ENCODE measurements at regions not wholly inside any gene's neighbourhood (a gene's known extent, or its start where the extent isn't known, plus 50 kb on each side); places are given as distances from the start of the nearest gene placed in this dataset.

DNA sequence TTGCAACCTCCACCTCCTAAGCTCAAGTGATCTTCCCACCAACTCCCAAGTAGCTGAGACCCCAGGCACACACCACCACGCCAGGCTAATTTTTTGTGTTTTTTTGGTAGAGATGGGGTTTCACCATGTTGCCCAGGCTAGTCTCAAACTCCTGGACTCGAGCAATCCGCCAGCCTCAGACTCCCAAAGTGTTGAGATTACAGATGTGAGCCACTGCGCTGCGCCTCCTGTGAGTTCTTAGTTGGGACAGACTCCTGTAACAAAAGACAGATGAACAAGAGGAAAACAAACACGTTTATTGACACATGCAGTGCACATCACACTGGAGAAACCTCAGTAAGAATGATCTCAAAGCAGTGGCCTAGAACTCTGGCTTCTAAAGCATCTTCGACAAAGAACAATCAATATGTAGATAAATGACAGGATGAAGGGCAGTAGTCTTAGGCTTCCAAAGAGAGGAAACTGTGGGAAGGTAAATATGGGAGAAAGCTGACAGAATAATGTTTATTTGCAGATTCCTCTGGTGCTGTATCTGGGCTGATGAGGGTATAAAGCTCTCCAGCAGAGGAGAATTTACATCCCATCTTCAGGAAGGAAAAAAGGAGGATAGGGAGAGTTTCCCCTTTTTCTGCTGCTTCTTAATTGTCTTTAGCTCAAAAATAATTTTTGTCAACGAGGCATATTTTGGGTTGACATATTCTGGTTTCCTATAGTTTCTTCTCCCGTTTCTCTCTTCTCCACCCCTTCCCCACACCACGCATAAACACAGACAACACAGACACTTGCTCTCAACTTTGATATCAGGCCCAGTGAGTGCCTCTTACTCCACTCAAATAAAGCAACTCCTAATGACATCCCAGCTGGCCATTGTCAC lies 84.7 kb upstream of the TNFAIP3 start:
- Histone ChIP-seq H3K27me3 (no peaks in the 10 kb centered on the region), H3K27ac (no peak overlapping the region), H3K9me3 (no peaks in the 10 kb centered on the region), H3K4me3 (no peak overlapping the region), H3K36me3 (no peaks in the 10 kb centered on the region), H3K4me1 (no peaks in the 10 kb centered on the region)
- 74 to 75% methylated on average over 10 of the region's 10 CpGs for WGBS, 2 donors
- ATAC-seq (no peak), DNase-seq (no peak), FAIRE-seq (no peak)
- TF ChIP-seq, protein P1, sequence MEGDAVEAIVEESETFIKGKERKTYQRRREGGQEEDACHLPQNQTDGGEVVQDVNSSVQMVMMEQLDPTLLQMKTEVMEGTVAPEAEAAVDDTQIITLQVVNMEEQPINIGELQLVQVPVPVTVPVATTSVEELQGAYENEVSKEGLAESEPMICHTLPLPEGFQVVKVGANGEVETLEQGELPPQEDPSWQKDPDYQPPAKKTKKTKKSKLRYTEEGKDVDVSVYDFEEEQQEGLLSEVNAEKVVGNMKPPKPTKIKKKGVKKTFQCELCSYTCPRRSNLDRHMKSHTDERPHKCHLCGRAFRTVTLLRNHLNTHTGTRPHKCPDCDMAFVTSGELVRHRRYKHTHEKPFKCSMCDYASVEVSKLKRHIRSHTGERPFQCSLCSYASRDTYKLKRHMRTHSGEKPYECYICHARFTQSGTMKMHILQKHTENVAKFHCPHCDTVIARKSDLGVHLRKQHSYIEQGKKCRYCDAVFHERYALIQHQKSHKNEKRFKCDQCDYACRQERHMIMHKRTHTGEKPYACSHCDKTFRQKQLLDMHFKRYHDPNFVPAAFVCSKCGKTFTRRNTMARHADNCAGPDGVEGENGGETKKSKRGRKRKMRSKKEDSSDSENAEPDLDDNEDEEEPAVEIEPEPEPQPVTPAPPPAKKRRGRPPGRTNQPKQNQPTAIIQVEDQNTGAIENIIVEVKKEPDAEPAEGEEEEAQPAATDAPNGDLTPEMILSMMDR (IDR thresholded peaks at IDR 0.05): no peak
- intact Hi-C loops (cut with DNase I): no loop called here

DNA sequence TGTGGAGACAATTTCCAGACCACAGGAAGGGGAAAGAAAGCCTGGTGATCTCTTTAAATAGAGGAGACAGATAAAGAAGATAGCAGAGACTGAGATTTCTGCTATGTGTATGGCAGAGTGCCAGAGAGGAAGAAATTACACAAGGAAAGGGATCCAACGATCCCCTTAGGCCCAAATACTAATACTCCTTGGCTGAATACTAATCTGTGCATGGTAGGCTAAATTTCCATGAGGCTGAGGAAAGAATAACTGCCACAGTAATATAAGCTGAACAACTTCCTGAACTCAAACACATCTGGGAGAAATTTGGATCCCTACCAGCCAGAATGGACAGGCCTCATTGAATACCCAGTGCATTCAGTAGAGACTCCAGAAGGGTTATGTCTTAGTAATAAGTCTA lies 83.3 kb upstream of the TNFAIP3 start:
- TF ChIP-seq, protein P1 (IDR thresholded peaks at IDR 0.05): no peak
- Histone ChIP-seq H3K9me3 (no peaks in the 10 kb centered on the region), H3K4me3 (no peak overlapping the region), H3K27me3 (no peaks in the 10 kb centered on the region), H3K4me1 (no peaks in the 10 kb centered on the region), H3K36me3 (no peaks in the 10 kb centered on the region), H3K27ac (no peak overlapping the region)
- WGBS, 2 donors: 47 to 48% methylated on average over 1 of the region's 1 CpG
- DNase-seq (no peak), ATAC-seq (no peak), FAIRE-seq (no peak)
- intact Hi-C loops (cut with DNase I): no loop called here

GRCh38 chr6:137784583-137784982 lies 82.5 kb upstream of the TNFAIP3 start:
- intact Hi-C loops (cut with DNase I): no loop called here
- WGBS, 2 donors: 42 to 76% methylated on average over 1 of the region's 1 CpG
- no peaks in the 10 kb centered on the region for H3K4me1 ChIP-seq
- H3K4me3 ChIP-seq: no peak overlapping the region
- ATAC-seq (no peak), FAIRE-seq (no peak), DNase-seq (no peak)
- no peaks in the 10 kb centered on the region for H3K9me3 ChIP-seq
- no peaks in the 10 kb centered on the region for H3K36me3 ChIP-seq
- H3K27ac ChIP-seq: no peak overlapping the region
- TF ChIP-seq, protein P1 (IDR thresholded peaks at IDR 0.05): no peak
- no peaks in the 10 kb centered on the region for H3K27me3 ChIP-seq

DNA sequence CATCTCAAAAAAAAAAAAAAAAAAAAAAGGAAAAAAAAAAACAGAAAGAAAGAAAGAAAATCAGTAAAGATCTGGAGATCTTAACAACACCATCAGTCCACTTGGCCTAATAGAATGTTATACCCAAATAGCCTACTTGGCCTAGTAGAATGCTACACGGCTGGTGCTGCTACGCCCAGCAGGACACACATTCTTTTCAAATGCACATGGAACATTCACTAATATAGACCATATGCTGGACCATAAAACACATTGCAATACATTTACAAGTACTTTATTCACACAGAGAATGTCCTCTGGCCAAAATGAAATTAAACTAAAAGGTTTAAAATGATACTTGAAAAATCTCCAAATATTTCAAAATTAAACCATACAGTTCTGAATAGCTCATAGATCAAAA lies 80.0 kb upstream of the TNFAIP3 start:
- no peaks in the 10 kb centered on the region for H3K4me1 ChIP-seq
- WGBS, 2 donors: 92 to 93% methylated on average over 2 of the region's 2 CpGs
- H3K27me3 ChIP-seq: no peaks in the 10 kb centered on the region
- H3K36me3 ChIP-seq: no peaks in the 10 kb centered on the region
- H3K4me3 ChIP-seq: no peak overlapping the region
- DNase-seq: no peak
- FAIRE-seq: no peak
- no peaks in the 10 kb centered on the region for H3K9me3 ChIP-seq
- no peak overlapping the region for H3K27ac ChIP-seq
- intact Hi-C loops (cut with DNase I): no loop called here
- ATAC-seq: no peak
- TF ChIP-seq, protein P1 (IDR thresholded peaks at IDR 0.05): no peak

GRCh38 chr6:137788248-137788647 lies 78.8 kb upstream of the TNFAIP3 start:
- ATAC-seq: no peak
- no peaks in the 10 kb centered on the region for H3K27me3 ChIP-seq
- H3K9me3 ChIP-seq: no peaks in the 10 kb centered on the region
- intact Hi-C loops (cut with DNase I): no loop called here
- TF ChIP-seq, protein P1 (IDR thresholded peaks at IDR 0.05): no peak
- H3K4me3 ChIP-seq: no peak overlapping the region
- DNase-seq: no peak
- peak; percentile 9 for FAIRE-seq
- 83 to 96% methylated on average over 1 of the region's 1 CpG for WGBS, 2 donors
- no peaks in the 10 kb centered on the region for H3K36me3 ChIP-seq
- no peaks in the 10 kb centered on the region for H3K4me1 ChIP-seq
- no peak overlapping the region for H3K27ac ChIP-seq
